ENCODE measurements at regions not wholly inside any gene's neighbourhood (a gene's known extent, or its start where the extent isn't known, plus 50 kb on each side); places are given as distances from the start of the nearest gene placed in this dataset.
"Not testable (repeated sequence)": the region's sequence is repeated elsewhere in the genome, so short reads cannot be mapped to it uniquely, and the experiment has no call there.

DNA sequence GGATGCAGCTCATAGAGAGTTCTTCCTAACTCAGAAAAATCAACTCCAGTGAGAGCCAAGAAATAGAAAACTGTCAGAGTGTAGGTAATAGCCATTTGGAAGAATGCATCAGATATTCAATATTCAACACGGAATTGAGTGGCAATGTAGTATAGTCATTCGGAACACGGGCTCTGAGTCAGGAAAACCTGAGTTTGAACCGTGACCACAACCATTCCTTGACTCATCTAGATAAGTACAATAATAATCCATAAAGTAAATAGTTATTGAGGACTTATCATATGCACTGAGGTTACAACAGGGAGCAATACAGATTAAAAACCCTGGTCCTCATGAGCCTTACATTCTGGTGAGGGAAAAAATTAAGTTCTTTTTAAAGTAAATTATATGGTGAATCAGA, 62.6 kb upstream of the PHF21A start:
- Histone ChIP-seq H3K27me3 (ENCODE audit: control insufficient read depth in 1 of 2, insufficient read depth in 2 of 2, low read length in 2 of 2) (peaks cover 0 to 8% of the 10 kb centered on the region in 2 donors), H3K4me1 (ENCODE audit: control insufficient read depth in 1 of 2, insufficient read depth in 2 of 2, low read length in 2 of 2) (no peaks in the 10 kb centered on the region), H3K4me3 (ENCODE audit: low read depth in 1 of 2, low read length in 2 of 2) (no peak overlapping the region), H3K36me3 (ENCODE audit: control insufficient read depth in 1 of 2, insufficient read depth in 2 of 2, low read length in 2 of 2) (no peaks in the 10 kb centered on the region), H3K27ac (ENCODE audit: low read depth, low read length) (no peak overlapping the region), H3K9me3 (ENCODE audit: control insufficient read depth in 1 of 2, low read length in 2 of 2) (no peaks in the 10 kb centered on the region), H3K9ac (ENCODE audit: low read depth in 1 of 2, low read length in 2 of 2) (no peak overlapping the region)

DNA sequence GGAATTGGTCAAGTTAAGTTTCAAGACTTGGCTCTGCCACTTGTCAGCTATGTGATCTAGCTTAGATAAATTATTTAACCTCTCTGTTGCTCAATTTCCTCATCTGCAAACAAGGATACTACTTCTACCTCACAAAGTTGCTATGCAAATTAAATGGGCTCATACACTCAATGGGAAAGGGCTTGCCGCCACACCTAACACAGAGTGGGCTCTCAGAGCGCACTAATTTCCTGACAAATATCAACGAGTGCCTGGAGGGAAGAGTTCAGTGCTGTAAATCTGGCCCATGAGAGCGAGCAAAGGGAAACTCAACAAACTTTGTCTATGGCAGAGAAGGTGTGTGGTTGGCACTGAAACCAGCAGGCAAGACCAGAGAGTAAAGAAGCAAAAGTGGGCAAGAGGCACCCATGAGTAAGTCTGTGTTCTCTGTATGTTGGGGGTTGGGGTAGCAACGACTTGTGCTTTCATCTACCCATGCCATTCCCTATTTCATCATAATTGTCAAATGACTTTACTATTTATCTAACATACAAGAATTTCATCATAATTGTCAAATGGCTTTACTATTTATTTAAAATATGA, 60.7 kb upstream of the PHF21A start:
- Histone ChIP-seq H3K27ac (ENCODE audit: low read depth, low read length) (no peak overlapping the region), H3K4me1 (ENCODE audit: control insufficient read depth in 1 of 2, insufficient read depth in 2 of 2, low read length in 2 of 2) (no peaks in the 10 kb centered on the region), H3K9me3 (ENCODE audit: control insufficient read depth in 1 of 2, low read length in 2 of 2) (no peaks in the 10 kb centered on the region), H3K27me3 (ENCODE audit: control insufficient read depth in 1 of 2, insufficient read depth in 2 of 2, low read length in 2 of 2) (peaks cover 0 to 8% of the 10 kb centered on the region in 2 donors), H3K36me3 (ENCODE audit: control insufficient read depth in 1 of 2, insufficient read depth in 2 of 2, low read length in 2 of 2) (no peaks in the 10 kb centered on the region), H3K9ac (ENCODE audit: low read depth in 1 of 2, low read length in 2 of 2) (no peak overlapping the region), H3K4me3 (ENCODE audit: low read depth in 1 of 2, low read length in 2 of 2) (no peak overlapping the region)

DNA sequence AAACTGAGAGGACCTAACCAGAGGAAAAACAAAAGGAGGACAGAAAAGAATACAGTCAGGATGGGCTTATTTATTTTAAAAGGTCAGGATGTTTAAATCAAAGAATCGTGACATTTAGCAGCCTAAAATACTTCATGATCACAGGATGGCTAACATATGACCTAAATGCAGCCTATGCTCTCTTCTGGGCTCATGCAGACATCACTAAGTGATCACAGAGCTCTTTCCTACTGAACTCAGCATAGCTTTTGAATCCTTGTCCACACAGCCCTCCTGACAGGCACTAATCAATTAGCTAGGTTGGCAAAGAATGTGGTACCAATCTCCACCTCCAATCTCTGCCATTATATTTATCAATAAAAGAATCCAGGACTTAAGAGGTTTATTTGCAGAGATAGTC, 60.1 kb upstream of the PHF21A start:
- no peak overlapping the region for H3K27ac ChIP-seq (ENCODE audit: low read depth, low read length)
- no peak overlapping the region for H3K4me3 ChIP-seq (ENCODE audit: low read depth in 1 of 2, low read length in 2 of 2)
- H3K4me1 ChIP-seq (ENCODE audit: control insufficient read depth in 1 of 2, insufficient read depth in 2 of 2, low read length in 2 of 2): no peaks in the 10 kb centered on the region
- H3K9me3 ChIP-seq (ENCODE audit: control insufficient read depth in 1 of 2, low read length in 2 of 2): no peaks in the 10 kb centered on the region
- peaks cover 0 to 8% of the 10 kb centered on the region in 2 donors for H3K27me3 ChIP-seq (ENCODE audit: control insufficient read depth in 1 of 2, insufficient read depth in 2 of 2, low read length in 2 of 2)
- no peaks in the 10 kb centered on the region for H3K36me3 ChIP-seq (ENCODE audit: control insufficient read depth in 1 of 2, insufficient read depth in 2 of 2, low read length in 2 of 2)
- H3K9ac ChIP-seq (ENCODE audit: low read depth in 1 of 2, low read length in 2 of 2): no peak overlapping the region

DNA sequence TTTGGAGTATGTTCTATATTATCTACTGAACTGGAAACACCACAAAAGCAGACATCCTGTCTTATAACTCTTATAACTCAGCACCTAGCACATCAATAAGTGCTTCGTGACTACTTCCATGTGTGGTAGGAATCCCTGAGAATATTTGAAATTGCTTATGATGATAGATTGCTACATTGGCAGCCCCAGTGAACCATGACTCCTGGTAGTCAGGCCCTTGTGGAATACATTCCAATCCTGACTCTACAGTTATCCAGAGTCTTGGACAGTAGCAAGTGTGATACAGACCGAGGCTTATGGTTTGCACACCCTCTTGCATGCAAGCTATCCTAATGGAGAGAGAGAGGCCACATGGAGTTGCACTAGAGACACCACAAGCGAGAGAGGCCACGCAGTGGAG, 59.5 kb upstream of the PHF21A start:
- no peaks in the 10 kb centered on the region for H3K4me1 ChIP-seq (ENCODE audit: control insufficient read depth in 1 of 2, insufficient read depth in 2 of 2, low read length in 2 of 2)
- H3K9me3 ChIP-seq (ENCODE audit: control insufficient read depth in 1 of 2, low read length in 2 of 2): no peaks in the 10 kb centered on the region
- no peak overlapping the region for H3K9ac ChIP-seq (ENCODE audit: low read depth in 1 of 2, low read length in 2 of 2)
- peaks cover 0 to 8% of the 10 kb centered on the region in 2 donors for H3K27me3 ChIP-seq (ENCODE audit: control insufficient read depth in 1 of 2, insufficient read depth in 2 of 2, low read length in 2 of 2)
- no peaks in the 10 kb centered on the region for H3K36me3 ChIP-seq (ENCODE audit: control insufficient read depth in 1 of 2, insufficient read depth in 2 of 2, low read length in 2 of 2)
- H3K4me3 ChIP-seq (ENCODE audit: low read depth in 1 of 2, low read length in 2 of 2): no peak overlapping the region
- no peak overlapping the region for H3K27ac ChIP-seq (ENCODE audit: low read depth, low read length)

DNA sequence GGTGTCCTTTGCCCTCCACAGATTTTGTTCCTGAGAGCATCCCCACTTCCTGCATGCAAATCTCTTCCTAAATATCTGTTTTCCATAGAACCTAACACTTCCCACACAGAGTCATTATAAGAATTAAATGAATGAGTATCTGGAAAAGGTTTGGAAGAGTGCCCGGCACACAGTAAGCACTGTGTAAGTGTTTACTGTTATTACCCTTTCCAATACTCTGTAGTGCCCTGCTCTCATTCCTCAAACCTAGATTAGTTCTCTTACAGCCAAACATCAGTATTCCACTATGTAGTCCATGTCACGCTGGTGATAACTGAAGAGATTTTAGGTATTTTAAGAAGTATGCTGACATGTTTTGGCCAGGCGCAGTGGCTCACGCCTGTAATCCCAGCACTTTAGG, 57.3 kb upstream of the PHF21A start:
- Histone ChIP-seq H3K4me3 (ENCODE audit: low read depth in 1 of 2, low read length in 2 of 2) (no peak overlapping the region), H3K9me3 (ENCODE audit: control insufficient read depth in 1 of 2, low read length in 2 of 2) (no peaks in the 10 kb centered on the region), H3K4me1 (ENCODE audit: control insufficient read depth in 1 of 2, insufficient read depth in 2 of 2, low read length in 2 of 2) (no peaks in the 10 kb centered on the region), H3K9ac (ENCODE audit: low read depth in 1 of 2, low read length in 2 of 2) (no peak overlapping the region), H3K27me3 (ENCODE audit: control insufficient read depth in 1 of 2, insufficient read depth in 2 of 2, low read length in 2 of 2) (peaks cover 0 to 8% of the 10 kb centered on the region in 2 donors), H3K36me3 (ENCODE audit: control insufficient read depth in 1 of 2, insufficient read depth in 2 of 2, low read length in 2 of 2) (no peaks in the 10 kb centered on the region), H3K27ac (ENCODE audit: low read depth, low read length) (no peak overlapping the region)

DNA sequence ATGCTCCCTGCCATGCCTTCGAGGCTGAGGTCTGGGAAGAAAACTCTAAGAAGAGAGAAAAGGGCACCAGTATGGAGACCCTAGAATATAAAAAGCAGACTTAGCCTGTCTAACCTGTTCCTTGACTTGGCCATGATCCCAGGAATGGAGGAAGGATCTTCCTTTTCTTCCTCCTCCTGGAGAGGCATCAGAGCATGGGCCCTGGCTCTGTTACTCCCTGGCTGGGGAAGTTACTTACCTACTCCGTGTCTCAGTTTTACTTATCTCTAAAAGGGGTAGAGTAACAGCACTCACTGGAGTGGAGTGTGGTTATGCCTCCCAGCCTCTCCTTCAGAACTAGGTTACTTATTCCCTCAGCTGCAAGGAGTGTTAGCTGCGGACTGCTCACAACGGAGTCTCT, 55.2 kb upstream of the PHF21A start:
- H3K36me3 ChIP-seq (ENCODE audit: control insufficient read depth in 1 of 2, insufficient read depth in 2 of 2, low read length in 2 of 2): no peaks in the 10 kb centered on the region
- no peak overlapping the region for H3K4me3 ChIP-seq (ENCODE audit: low read depth in 1 of 2, low read length in 2 of 2)
- H3K4me1 ChIP-seq (ENCODE audit: control insufficient read depth in 1 of 2, insufficient read depth in 2 of 2, low read length in 2 of 2): peaks cover 0 to 3% of the 10 kb centered on the region in 2 donors
- H3K9ac ChIP-seq (ENCODE audit: low read depth in 1 of 2, low read length in 2 of 2): no peak overlapping the region
- no peaks in the 10 kb centered on the region for H3K9me3 ChIP-seq (ENCODE audit: control insufficient read depth in 1 of 2, low read length in 2 of 2)
- H3K27me3 ChIP-seq (ENCODE audit: control insufficient read depth in 1 of 2, insufficient read depth in 2 of 2, low read length in 2 of 2): no peaks in the 10 kb centered on the region
- no peak overlapping the region for H3K27ac ChIP-seq (ENCODE audit: low read depth, low read length)

DNA sequence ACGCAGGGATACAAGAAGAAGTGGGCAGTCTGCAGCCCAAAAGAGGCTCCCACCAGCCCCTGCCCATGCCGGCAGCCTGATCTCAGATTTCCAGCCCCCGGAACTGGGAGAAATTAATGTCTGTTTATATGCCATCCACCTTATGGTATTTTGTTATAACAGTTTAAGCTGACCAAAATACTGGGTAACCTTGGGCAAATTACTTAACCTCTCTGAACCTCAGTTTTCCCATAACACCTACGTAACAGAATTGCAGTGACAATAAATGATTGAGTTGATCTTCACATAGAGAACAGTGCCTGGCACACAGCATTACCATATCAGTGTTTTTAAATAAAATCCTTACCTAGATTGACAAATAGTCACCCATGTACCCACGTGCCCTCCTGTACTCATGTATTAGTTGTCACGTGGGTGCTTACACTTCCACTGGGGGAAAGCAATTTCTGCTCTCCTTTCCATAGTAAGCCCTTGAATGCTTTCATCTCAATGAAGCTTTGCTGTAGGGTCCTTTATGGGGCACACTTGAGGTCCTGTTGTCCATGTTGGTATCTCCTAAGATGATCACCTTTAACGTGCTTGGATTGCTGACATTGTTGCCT, 54.2 kb upstream of the PHF21A start:
- Histone ChIP-seq H3K27me3 (ENCODE audit: control insufficient read depth in 1 of 2, insufficient read depth in 2 of 2, low read length in 2 of 2) (no peaks in the 10 kb centered on the region), H3K4me3 (ENCODE audit: low read depth in 1 of 2, low read length in 2 of 2) (no peak overlapping the region), H3K36me3 (ENCODE audit: control insufficient read depth in 1 of 2, insufficient read depth in 2 of 2, low read length in 2 of 2) (no peaks in the 10 kb centered on the region), H3K9me3 (ENCODE audit: control insufficient read depth in 1 of 2, low read length in 2 of 2) (no peaks in the 10 kb centered on the region), H3K4me1 (ENCODE audit: control insufficient read depth in 1 of 2, insufficient read depth in 2 of 2, low read length in 2 of 2) (peaks cover 0 to 3% of the 10 kb centered on the region in 2 donors), H3K9ac (ENCODE audit: low read depth in 1 of 2, low read length in 2 of 2) (no peak overlapping the region), H3K27ac (ENCODE audit: low read depth, low read length) (no peak overlapping the region)

DNA sequence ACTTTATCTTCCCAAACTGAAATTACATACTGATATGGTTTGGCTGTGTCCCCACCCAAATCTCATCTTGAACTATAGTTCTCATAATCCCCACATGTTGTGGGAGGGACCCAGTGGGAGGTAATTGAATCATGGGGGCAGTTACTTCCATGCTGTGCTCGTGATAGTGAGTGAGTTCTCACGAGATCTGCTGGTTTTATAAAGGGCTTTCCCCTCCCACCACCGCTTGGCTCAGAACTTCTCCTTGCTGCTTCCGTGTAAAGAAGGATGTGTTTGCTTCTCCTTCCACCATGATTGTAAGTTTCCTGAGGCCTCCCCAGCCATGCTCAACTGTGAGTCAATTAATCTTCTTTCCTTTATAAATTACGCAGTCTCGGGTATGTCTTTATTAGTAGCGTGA, 50.4 kb upstream of the PHF21A start:
- not testable (repeated sequence) for H3K27ac ChIP-seq (ENCODE audit: low read depth, low read length); H3K36me3 ChIP-seq (ENCODE audit: control insufficient read depth in 1 of 2, insufficient read depth in 2 of 2, low read length in 2 of 2); H3K4me1 ChIP-seq (ENCODE audit: control insufficient read depth in 1 of 2, insufficient read depth in 2 of 2, low read length in 2 of 2); H3K9ac ChIP-seq (ENCODE audit: low read depth in 1 of 2, low read length in 2 of 2); H3K4me3 ChIP-seq (ENCODE audit: low read depth in 1 of 2, low read length in 2 of 2); H3K9me3 ChIP-seq (ENCODE audit: control insufficient read depth in 1 of 2, low read length in 2 of 2); H3K27me3 ChIP-seq (ENCODE audit: control insufficient read depth in 1 of 2, insufficient read depth in 2 of 2, low read length in 2 of 2)
